NCI-H187 treated with DMSO at 0.1 percent for 48 hours (cell line): ENCODE measurements at regions not wholly inside any gene's neighbourhood (a gene's known extent, or its start where the extent isn't known, plus 50 kb on each side); places are given as distances from the start of the nearest gene placed in this dataset.
"Not testable (repeated sequence)": the region's sequence is repeated elsewhere in the genome, so short reads cannot be mapped to it uniquely, and the experiment has no call there.

Experiments
- DNase-seq: peaks from one replicate; lab custom pipeline; 2025; lab: John Stamatoyannopoulos, UW

- DNase-seq: no peak
These were observed 260.9 kb upstream of the TUT7 start for GRCh38 chr9:86614871-86615849.

- DNase-seq: no peak
These were observed 259.7 kb upstream of the TUT7 start for GRCh38 chr9:86613943-86614342.

GRCh38 chr9:86611534-86611933, 257.3 kb upstream of the TUT7 start:
- DNase-seq: not testable (repeated sequence)

GRCh38 chr9:86605303-86605702, 251.1 kb upstream of the TUT7 start:
- no peak for DNase-seq

GRCh38 chr9:86604741-86605140, 250.5 kb upstream of the TUT7 start:
- DNase-seq: no peak

GRCh38 chr9:86602715-86603114, 248.5 kb upstream of the TUT7 start:
- DNase-seq: no peak

- no peak for DNase-seq
These were observed 247.5 kb upstream of the TUT7 start for GRCh38 chr9:86601697-86602096.

GRCh38 chr9:86600977-86601376, 246.8 kb upstream of the TUT7 start:
- DNase-seq: no peak

- DNase-seq: no peak
These were observed 246.1 kb upstream of the TUT7 start for GRCh38 chr9:86600291-86600690.

- DNase-seq: no peak
These were observed 245.4 kb upstream of the TUT7 start for GRCh38 chr9:86599561-86599960.

GRCh38 chr9:86598411-86599239, 244.4 kb upstream of the TUT7 start:
- DNase-seq: no peak

GRCh38 chr9:86594724-86595123, 240.5 kb upstream of the TUT7 start:
- DNase-seq: no peak

- no peak for DNase-seq
These were observed 237.3 kb upstream of the TUT7 start for GRCh38 chr9:86591472-86591871.

- no peak for DNase-seq
These were observed 235.5 kb upstream of the TUT7 start for GRCh38 chr9:86589730-86590129.

- DNase-seq: no peak
These were observed 235.1 kb upstream of the TUT7 start for GRCh38 chr9:86589273-86589672.

GRCh38 chr9:86586144-86586494, 231.9 kb upstream of the TUT7 start:
- DNase-seq: no peak

GRCh38 chr9:86585422-86586143, 231.4 kb upstream of the TUT7 start:
- DNase-seq: no peak

GRCh38 chr9:86580688-86581087, 226.5 kb upstream of the TUT7 start:
- no peak for DNase-seq

- DNase-seq: no peak
These were observed 224.5 kb upstream of the TUT7 start for GRCh38 chr9:86578722-86579121.

- no peak for DNase-seq
These were observed 223.5 kb upstream of the TUT7 start for GRCh38 chr9:86577420-86578333.

GRCh38 chr9:86575825-86576525, 221.8 kb upstream of the TUT7 start:
- DNase-seq: no peak
